ENCODE measurements at regions not wholly inside any gene's neighbourhood (a gene's known extent, or its start where the extent isn't known, plus 50 kb on each side); places are given as distances from the start of the nearest gene placed in this dataset.

DNA sequence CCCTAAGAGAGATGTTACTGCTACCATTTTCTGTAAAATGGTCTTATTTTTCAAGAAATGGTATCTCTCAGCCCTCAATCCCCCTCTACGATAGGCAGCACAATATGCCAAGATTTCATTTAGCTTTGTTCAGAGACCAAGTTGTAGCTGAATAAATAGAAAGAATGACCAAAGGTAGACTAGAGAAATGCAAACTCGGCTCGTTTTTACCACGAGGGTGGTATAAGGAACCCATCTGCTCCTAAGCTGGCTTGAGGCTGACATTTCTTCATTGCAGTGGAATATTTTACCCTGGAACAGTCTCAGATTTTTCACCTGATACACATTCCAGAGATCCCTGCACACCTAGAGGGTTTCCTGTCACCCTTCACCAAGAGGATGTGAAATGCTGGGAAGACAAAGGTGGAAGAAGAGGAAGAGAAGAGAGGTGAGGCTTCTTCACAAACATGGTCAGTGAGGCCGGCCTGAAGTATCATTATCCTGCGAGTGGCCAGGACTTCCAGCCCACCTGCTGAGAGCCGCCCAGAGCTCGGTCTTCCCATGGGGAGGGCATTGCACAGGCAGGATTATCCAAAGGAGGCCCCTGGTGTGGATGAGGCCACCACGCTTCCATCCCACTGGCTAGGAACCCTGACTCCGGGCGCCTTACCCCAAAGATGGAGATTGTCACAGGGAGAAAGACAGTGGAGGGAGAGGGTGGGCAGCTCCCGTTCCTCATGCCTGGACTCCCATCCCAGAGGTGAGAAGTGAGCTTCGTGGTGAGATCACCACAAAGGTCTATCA, 57.1 kb upstream of the AFDN start:
- TF ChIP-seq GATA2 (IDR thresholded peaks at IDR 0.05; ENCODE audit: low read depth, low read length) (no peak), GATA3 (IDR thresholded peaks at IDR 0.05; ENCODE audit: low read depth, low read length) (no peak)
